ENCODE measurements at regions not wholly inside any gene's neighbourhood (a gene's known extent, or its start where the extent isn't known, plus 50 kb on each side); places are given as distances from the start of the nearest gene placed in this dataset.

DNA sequence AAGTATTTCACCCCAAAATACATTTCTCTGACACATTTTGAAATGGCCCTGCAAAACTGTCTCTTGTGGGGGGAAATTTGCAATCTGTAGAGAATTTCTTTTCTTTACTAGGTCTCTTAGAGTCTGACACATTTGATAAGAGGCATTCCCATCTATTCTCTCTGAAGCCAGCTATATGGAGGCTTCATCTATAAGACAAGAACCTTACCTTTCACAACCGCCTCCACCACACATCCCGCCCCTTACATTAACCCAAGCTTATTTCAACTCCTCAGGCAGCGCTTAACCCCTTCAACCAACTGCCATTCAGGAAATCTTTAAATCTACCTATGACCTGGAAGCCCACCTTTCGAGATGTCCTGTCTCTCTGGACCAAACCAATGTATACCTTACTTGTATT is 829.5 kb downstream of the TLE4 start:
- Histone ChIP-seq H3K4me3 (replicated peaks in 1 of 3; ENCODE audit: insufficient read depth in 1 of 3, low read depth in 2 of 3, low read length in 3 of 3) (no peak overlapping the region), H3K79me2 (ENCODE audit: insufficient read depth, low read length) (no peaks in the 10 kb centered on the region), H3K9me3 (ENCODE audit: low read length) (peaks cover 81% of the 10 kb centered on the region), H3K27ac (ENCODE audit: extremely low read length, insufficient read depth, low read length) (no peak overlapping the region), H3K4me1 (ENCODE audit: insufficient read depth, low read length) (no peaks in the 10 kb centered on the region), H3K36me3 (replicated peaks in 1 of 2; ENCODE audit: control insufficient read depth in 1 of 2, insufficient read depth in 2 of 2, low read length in 2 of 2) (no peaks in the 10 kb centered on the region), H4K20me1 (ENCODE audit: insufficient read depth, low read length) (no peaks in the 10 kb centered on the region), H3K27me3 (ENCODE audit: control insufficient read depth in 1 of 2, insufficient read depth in 2 of 2, low read length in 2 of 2) (no peaks in the 10 kb centered on the region), H2AFZ (ENCODE audit: low read length) (no peak overlapping the region), H3K4me2 (ENCODE audit: low read depth, low read length) (no peak overlapping the region), H3K9ac (ENCODE audit: insufficient read depth, low read depth, low read length) (no peak overlapping the region)
- no peak for DNase-seq (ENCODE audit: low spot score)
- no TSS peak for BruUV-seq (replicated peaks)
- in situ Hi-C loops (cut with HindIII; ENCODE audit: extremely low pct_ligation_motif_present, low pct_unique_long_range_greater_than_20kb) (no loop called here), intact Hi-C loops (cut with micrococcal nuclease; ENCODE audit: unreplicated experiment) (no loop called here)
- TF ChIP-seq, protein P1, sequence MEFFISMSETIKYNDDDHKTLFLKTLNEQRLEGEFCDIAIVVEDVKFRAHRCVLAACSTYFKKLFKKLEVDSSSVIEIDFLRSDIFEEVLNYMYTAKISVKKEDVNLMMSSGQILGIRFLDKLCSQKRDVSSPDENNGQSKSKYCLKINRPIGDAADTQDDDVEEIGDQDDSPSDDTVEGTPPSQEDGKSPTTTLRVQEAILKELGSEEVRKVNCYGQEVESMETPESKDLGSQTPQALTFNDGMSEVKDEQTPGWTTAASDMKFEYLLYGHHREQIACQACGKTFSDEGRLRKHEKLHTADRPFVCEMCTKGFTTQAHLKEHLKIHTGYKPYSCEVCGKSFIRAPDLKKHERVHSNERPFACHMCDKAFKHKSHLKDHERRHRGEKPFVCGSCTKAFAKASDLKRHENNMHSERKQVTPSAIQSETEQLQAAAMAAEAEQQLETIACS (CRISPR knock-in tag; IDR thresholded peaks at IDR 0.05) = no peak
- TF ChIP-seq, protein P2, sequence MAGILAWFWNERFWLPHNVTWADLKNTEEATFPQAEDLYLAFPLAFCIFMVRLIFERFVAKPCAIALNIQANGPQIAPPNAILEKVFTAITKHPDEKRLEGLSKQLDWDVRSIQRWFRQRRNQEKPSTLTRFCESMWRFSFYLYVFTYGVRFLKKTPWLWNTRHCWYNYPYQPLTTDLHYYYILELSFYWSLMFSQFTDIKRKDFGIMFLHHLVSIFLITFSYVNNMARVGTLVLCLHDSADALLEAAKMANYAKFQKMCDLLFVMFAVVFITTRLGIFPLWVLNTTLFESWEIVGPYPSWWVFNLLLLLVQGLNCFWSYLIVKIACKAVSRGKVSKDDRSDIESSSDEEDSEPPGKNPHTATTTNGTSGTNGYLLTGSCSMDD (CRISPR knock-in tag; IDR thresholded peaks at IDR 0.05) = no peak
- TF ChIP-seq ZMYM4 (CRISPR knock-in tag; IDR thresholded peaks at IDR 0.05) (no peak), ZKSCAN8 (CRISPR knock-in tag; IDR thresholded peaks at IDR 0.05; ENCODE audit: borderline replicate concordance) (no peak), ELF4 (CRISPR knock-in tag; IDR thresholded peaks at IDR 0.05; ENCODE audit: borderline replicate concordance) (no peak), ZNF136 (CRISPR knock-in tag; IDR thresholded peaks at IDR 0.05; ENCODE audit: low read depth) (no peak), SALL1 (CRISPR knock-in tag; IDR thresholded peaks at IDR 0.05) (no peak), ETV5 (CRISPR knock-in tag; IDR thresholded peaks at IDR 0.05; ENCODE audit: borderline replicate concordance) (no peak), SMAD9 (CRISPR knock-in tag; IDR thresholded peaks at IDR 0.05) (no peak), HOXA3 (CRISPR knock-in tag; IDR thresholded peaks at IDR 0.05) (no peak), ARNTL (CRISPR knock-in tag; IDR thresholded peaks at IDR 0.05) (no peak), NFYC (CRISPR knock-in tag; IDR thresholded peaks at IDR 0.05) (no peak)
- TF ChIP-seq, protein P3, sequence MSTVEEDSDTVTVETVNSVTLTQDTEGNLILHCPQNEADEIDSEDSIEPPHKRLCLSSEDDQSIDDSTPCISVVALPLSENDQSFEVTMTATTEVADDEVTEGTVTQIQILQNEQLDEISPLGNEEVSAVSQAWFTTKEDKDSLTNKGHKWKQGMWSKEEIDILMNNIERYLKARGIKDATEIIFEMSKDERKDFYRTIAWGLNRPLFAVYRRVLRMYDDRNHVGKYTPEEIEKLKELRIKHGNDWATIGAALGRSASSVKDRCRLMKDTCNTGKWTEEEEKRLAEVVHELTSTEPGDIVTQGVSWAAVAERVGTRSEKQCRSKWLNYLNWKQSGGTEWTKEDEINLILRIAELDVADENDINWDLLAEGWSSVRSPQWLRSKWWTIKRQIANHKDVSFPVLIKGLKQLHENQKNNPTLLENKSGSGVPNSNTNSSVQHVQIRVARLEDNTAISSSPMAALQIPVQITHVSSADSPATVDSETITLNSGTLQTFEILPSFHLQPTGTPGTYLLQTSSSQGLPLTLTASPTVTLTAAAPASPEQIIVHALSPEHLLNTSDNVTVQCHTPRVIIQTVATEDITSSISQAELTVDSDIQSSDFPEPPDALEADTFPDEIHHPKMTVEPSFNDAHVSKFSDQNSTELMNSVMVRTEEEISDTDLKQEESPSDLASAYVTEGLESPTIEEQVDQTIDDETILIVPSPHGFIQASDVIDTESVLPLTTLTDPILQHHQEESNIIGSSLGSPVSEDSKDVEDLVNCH (CRISPR knock-in tag; IDR thresholded peaks at IDR 0.05) = no peak
- TF ChIP-seq, protein P4, sequence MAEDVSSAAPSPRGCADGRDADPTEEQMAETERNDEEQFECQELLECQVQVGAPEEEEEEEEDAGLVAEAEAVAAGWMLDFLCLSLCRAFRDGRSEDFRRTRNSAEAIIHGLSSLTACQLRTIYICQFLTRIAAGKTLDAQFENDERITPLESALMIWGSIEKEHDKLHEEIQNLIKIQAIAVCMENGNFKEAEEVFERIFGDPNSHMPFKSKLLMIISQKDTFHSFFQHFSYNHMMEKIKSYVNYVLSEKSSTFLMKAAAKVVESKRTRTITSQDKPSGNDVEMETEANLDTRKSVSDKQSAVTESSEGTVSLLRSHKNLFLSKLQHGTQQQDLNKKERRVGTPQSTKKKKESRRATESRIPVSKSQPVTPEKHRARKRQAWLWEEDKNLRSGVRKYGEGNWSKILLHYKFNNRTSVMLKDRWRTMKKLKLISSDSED (CRISPR knock-in tag; IDR thresholded peaks at IDR 0.05) = no peak
- CTCF ChIA-PET (ENCODE audit: low intra/inter-chr PET ratio, low total read pairs) = no interaction called here
- 4% methylated on average over 4 of the region's 4 CpGs for WGBS (ENCODE audit: low lambda C conversion rate)
- POLR2A ChIA-PET = no interaction called here
- ATAC-seq = no peak
- no peak for FAIRE-seq
